GM12878 (cell line): ENCODE measurements at regions not wholly inside any gene's neighbourhood (a gene's known extent, or its start where the extent isn't known, plus 50 kb on each side); places are given as distances from the start of the nearest gene placed in this dataset.

Source experiments
- ATAC-seq: fragments of 200-7000 bp; cut with Tn5 transposase; 3 replicates; pipeline ENCODE4 v1.9.1; 2020; ENCODE audit warnings: mild to moderate bottlenecking, moderate library complexity
- BruUV-seq: library from RNA; stranded (reverse); fragments of 400-500 nt; replicated peaks from 2 replicates; lab custom pipeline; 2021; lab: Mats Ljungman, UMichigan
- CTCF ChIA-PET: fragments of 300-600 bp; sonication (Branson Sonifier 250); formaldehyde crosslinking; extraction: SDS; loops from one replicate; lab custom pipeline; 2021; ENCODE audit warnings: inconsistent platforms; lab: Yijun Ruan, JAX
- POLR2A ChIA-PET: fragments of 350-600 bp; formaldehyde crosslinking; extraction: SDS; loops from one replicate; lab custom pipeline; 2021; ENCODE audit warnings: inconsistent platforms; lab: Charles Lee
- RAD21 ChIA-PET: fragments of 300-600 bp; sonication (Branson Sonifier 250); formaldehyde crosslinking; loops from one replicate; lab custom pipeline; 2023; ENCODE audit warnings: antibody characterized with exemption; ENCODE audit not compliant: unreplicated experiment; lab: Charles Lee
- SMC1A ChIA-PET: fragments of 300-600 bp; sonication (Branson Sonifier 250); formaldehyde crosslinking; loops from one replicate; lab custom pipeline; 2023; ENCODE audit not compliant: unreplicated experiment, uncharacterized antibody; lab: Charles Lee
- DNase-seq: peaks from one replicate; pipeline ENCODE4 v3.0.0-alpha.2; 2011; ENCODE audit warnings: low read depth, low spot score
- FAIRE-seq: peaks from 3 replicates; lab custom pipeline; 2011; peaks lifted over from hg19 to GRCh38; lab: Jason Lieb, UNC
- H2AFZ ChIP-seq: 2 replicates; pipeline ENCODE4 v1.6.0; 2011; ENCODE audit warnings: low read depth, low read length, control low read depth; ENCODE audit not compliant: control insufficient read depth
- H3K27ac ChIP-seq: 2 replicates; pipeline ENCODE4 v1.5.1; 2011; ENCODE audit warnings: control low read depth; ENCODE audit not compliant: control insufficient read depth, insufficient read depth
- H3K27me3 ChIP-seq, 2 experiments: replicated peaks in 1 of 2; 2 replicates each; pipeline versions ENCODE4 v1.6.0 to v1.6.1; 2011; ENCODE audit warnings: low read length in 1 of 2; ENCODE audit not compliant: control insufficient read depth in 2 of 2, insufficient read depth in 2 of 2
- H3K36me3 ChIP-seq, 2 experiments: 2 replicates each; pipeline ENCODE4 v1.5.1; 2011; ENCODE audit warnings: low read length in 1 of 2; ENCODE audit not compliant: control insufficient read depth in 2 of 2, insufficient read depth in 2 of 2
- H3K4me1 ChIP-seq: 2 replicates; pipeline ENCODE4 v1.6.1; 2011; ENCODE audit warnings: mild to moderate bottlenecking, low read length, moderate library complexity, mixed read lengths; ENCODE audit not compliant: control insufficient read depth, insufficient read depth
- H3K4me2 ChIP-seq: 2 replicates; pipeline ENCODE4 v1.6.0; 2011; ENCODE audit warnings: control low read depth; ENCODE audit not compliant: control insufficient read depth, insufficient read depth
- H3K4me3 ChIP-seq: fragments of 200-600 bp; sonication (generic); 2 replicates; pipeline ENCODE4 v1.5.1; 2016
- H3K79me2 ChIP-seq: 2 replicates; pipeline ENCODE4 v1.6.0; 2011; ENCODE audit warnings: low read length; ENCODE audit not compliant: control insufficient read depth, insufficient read depth
- H3K9ac ChIP-seq: 2 replicates; pipeline ENCODE4 v1.8.0; 2011; ENCODE audit warnings: low read length, control low read depth, mixed read lengths; ENCODE audit not compliant: control insufficient read depth, insufficient read depth
- H3K9me3 ChIP-seq: replicated peaks from 3 replicates; pipeline ENCODE4 v1.5.1; 2011; ENCODE audit warnings: mild to moderate bottlenecking, low read length; ENCODE audit not compliant: control insufficient read depth, insufficient read depth
- H4K20me1 ChIP-seq: 2 replicates; pipeline ENCODE4 v1.6.0; 2011; ENCODE audit not compliant: control insufficient read depth, insufficient read depth
- DPF2 ChIP-seq: fragments of 450-650 bp; IDR thresholded peaks from 2 replicates; pipeline ENCODE4 v1.6.1; 2017; ENCODE audit warnings: mild to moderate bottlenecking
- HDGF ChIP-seq: fragments of 450-650 bp; IDR thresholded peaks from 2 replicates; pipeline ENCODE4 v1.6.1; 2016; ENCODE audit warnings: antibody characterized with exemption
- IRF4 ChIP-seq: IDR thresholded peaks from 2 replicates; pipeline ENCODE4 v1.6.1; 2011; ENCODE audit warnings: low read depth, low read length
- LARP7 ChIP-seq: fragments of 450-650 bp; IDR thresholded peaks from 2 replicates; pipeline ENCODE4 v1.6.1; 2017; ENCODE audit warnings: mild to moderate bottlenecking
- MYC ChIP-seq: IDR thresholded peaks from 2 replicates; pipeline ENCODE4 v1.6.1; 2011; ENCODE audit warnings: mild to moderate bottlenecking, low read length, moderate library complexity, inconsistent platforms; ENCODE audit not compliant: insufficient read depth, insufficient replicate concordance, insufficient read length, severe bottlenecking
- NR2C1 ChIP-seq: fragments of 450-650 bp; IDR thresholded peaks from 2 replicates; pipeline ENCODE4 v1.6.1; 2017; ENCODE audit warnings: antibody characterized with exemption, mild to moderate bottlenecking, moderate library complexity
- PAX5 ChIP-seq: IDR thresholded peaks from 2 replicates; pipeline ENCODE4 v1.6.1; 2011; ENCODE audit warnings: low read depth, low read length, borderline replicate concordance
- PML ChIP-seq: IDR thresholded peaks from 2 replicates; pipeline ENCODE4 v1.6.1; 2012; ENCODE audit warnings: low read length, inconsistent platforms
- RB1 ChIP-seq: fragments of 450-650 bp; formaldehyde crosslinking; IDR thresholded peaks from 2 replicates; pipeline ENCODE4 v1.6.1; 2017; ENCODE audit warnings: mild to moderate bottlenecking, borderline replicate concordance
- SIX5 ChIP-seq: IDR thresholded peaks from 2 replicates; pipeline ENCODE4 v1.6.1; 2011; ENCODE audit warnings: mild to moderate bottlenecking, low read depth, low read length, moderate library complexity; ENCODE audit not compliant: severe bottlenecking
- SUPT20H ChIP-seq: IDR thresholded peaks from 2 replicates; pipeline ENCODE4 v1.6.1; 2011; ENCODE audit warnings: low read depth, mild to moderate bottlenecking, low read length, moderate library complexity, borderline replicate concordance; ENCODE audit not compliant: control insufficient read depth
- YBX1 ChIP-seq: fragments of 450-650 bp; IDR thresholded peaks from 2 replicates; pipeline ENCODE4 v1.6.1; 2016; ENCODE audit warnings: antibody characterized with exemption
- WGBS: methylation state at CpG from one replicate; pipeline ENCODE4 v1.1.6; 2016; ENCODE audit warnings: low lambda C conversion rate; ENCODE audit not compliant: insufficient replicate concordance, insufficient coverage; ENCODE audit errors: missing lambda C conversion rate; 5-methylcytosine and 5-hydroxymethylcytosine counted together
- in situ Hi-C: fragments of 300-500 bp; cut with MboI; formaldehyde crosslinking; loops from 9 replicates; pipeline ENCODE4 v1.14.3; 2018; ENCODE audit warnings: mixed read lengths
- intact Hi-C: fragments of 100-400 bp; cut with micrococcal nuclease; formaldehyde crosslinking; loops from one replicate; pipeline ENCODE4 v1.14.2; 2022; ENCODE audit not compliant: unreplicated experiment
- TF ChIP-seq, protein P1 (sequence below): fragments of 450-650 bp; IDR thresholded peaks from 2 replicates; pipeline ENCODE4 v1.6.1; 2017; ENCODE audit warnings: mild to moderate bottlenecking, moderate library complexity

DNA sequence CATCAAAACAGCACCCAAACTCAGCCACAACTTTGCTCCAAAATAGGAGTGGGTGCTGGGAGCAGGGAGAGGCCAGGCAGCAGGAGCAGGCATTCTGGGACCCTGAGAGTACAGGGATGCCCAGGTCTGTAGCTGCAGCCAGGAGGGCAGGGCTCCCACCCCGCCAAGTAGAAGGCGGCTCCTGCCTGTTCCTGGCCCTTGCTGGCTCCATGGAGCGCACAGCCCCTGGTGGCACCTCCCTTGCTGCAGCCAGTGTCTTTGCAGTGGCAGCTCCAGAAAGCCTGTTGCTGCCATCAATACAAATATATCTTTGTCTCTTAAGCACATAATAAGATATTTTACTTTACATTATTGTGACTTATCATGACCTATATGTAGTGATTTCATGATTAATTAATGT, 1096.5 kb downstream of the FSCB start:
- intact Hi-C loops (no loop called here), in situ Hi-C loops (no loop called here)
- Histone ChIP-seq H3K36me3 (no peaks in the 10 kb centered on the region), H4K20me1 (no peaks in the 10 kb centered on the region), H3K9me3 (no peaks in the 10 kb centered on the region), H3K27me3 (no peaks in the 10 kb centered on the region), H3K4me3 (no peak overlapping the region), H3K4me1 (no peaks in the 10 kb centered on the region), H2AFZ (no peak overlapping the region), H3K4me2 (no peak overlapping the region), H3K9ac (no peak overlapping the region), H3K27ac (no peak overlapping the region), H3K79me2 (no peaks in the 10 kb centered on the region)
- TF ChIP-seq RB1: no peak
- TF ChIP-seq NR2C1: no peak
- DNase-seq: no peak
- no peak for FAIRE-seq
- POLR2A ChIA-PET: no interaction called here
- SMC1A ChIA-PET: no interaction called here
- CTCF ChIA-PET: no interaction called here
- WGBS: 0% methylated on average over 2 of the region's 3 CpGs
- no peak for ATAC-seq
- no TSS peak for BruUV-seq
- RAD21 ChIA-PET: no interaction called here

DNA sequence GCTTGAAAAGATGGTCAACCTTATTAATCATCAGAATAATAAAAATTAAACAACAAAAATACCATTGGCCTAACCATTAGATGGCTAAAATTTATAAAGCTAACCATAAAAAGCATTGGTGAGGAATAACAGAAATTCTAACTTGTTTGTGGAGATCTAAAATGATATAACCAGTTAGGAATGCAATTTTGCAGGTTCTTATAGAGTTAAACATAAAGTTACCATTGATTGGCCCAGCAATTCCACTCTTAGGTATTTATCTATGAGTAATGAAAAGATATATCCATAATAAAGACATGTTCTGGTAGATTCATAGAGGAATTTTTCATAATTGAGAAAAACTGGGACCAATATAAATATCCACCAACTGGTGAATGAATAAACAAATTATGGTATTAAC, 1098.6 kb downstream of the FSCB start:
- H3K9ac ChIP-seq: no peak overlapping the region
- ChIA-PET CTCF (interaction anchor here (0.7 to 1.0 kb wide), 2 partner anchors 9 to 12 kb away, joined by 3 read pairs; no protein-coding TSS in a partner anchor), SMC1A (no interaction called here), RAD21 (no interaction called here)
- intact Hi-C loops: no loop called here
- no peak for TF ChIP-seq SUPT20H
- no peak for TF ChIP-seq PAX5
- no peak for TF ChIP-seq IRF4
- no peak for TF ChIP-seq YBX1
- TF ChIP-seq SIX5: no peak
- no peak for TF ChIP-seq NR2C1
- TF ChIP-seq, protein P1, sequence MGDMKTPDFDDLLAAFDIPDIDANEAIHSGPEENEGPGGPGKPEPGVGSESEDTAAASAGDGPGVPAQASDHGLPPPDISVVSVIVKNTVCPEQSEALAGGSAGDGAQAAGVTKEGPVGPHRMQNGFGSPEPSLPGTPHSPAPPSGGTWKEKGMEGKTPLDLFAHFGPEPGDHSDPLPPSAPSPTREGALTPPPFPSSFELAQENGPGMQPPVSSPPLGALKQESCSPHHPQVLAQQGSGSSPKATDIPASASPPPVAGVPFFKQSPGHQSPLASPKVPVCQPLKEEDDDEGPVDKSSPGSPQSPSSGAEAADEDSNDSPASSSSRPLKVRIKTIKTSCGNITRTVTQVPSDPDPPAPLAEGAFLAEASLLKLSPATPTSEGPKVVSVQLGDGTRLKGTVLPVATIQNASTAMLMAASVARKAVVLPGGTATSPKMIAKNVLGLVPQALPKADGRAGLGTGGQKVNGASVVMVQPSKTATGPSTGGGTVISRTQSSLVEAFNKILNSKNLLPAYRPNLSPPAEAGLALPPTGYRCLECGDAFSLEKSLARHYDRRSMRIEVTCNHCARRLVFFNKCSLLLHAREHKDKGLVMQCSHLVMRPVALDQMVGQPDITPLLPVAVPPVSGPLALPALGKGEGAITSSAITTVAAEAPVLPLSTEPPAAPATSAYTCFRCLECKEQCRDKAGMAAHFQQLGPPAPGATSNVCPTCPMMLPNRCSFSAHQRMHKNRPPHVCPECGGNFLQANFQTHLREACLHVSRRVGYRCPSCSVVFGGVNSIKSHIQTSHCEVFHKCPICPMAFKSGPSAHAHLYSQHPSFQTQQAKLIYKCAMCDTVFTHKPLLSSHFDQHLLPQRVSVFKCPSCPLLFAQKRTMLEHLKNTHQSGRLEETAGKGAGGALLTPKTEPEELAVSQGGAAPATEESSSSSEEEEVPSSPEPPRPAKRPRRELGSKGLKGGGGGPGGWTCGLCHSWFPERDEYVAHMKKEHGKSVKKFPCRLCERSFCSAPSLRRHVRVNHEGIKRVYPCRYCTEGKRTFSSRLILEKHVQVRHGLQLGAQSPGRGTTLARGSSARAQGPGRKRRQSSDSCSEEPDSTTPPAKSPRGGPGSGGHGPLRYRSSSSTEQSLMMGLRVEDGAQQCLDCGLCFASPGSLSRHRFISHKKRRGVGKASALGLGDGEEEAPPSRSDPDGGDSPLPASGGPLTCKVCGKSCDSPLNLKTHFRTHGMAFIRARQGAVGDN: no peak
- no peak for TF ChIP-seq DPF2
- TF ChIP-seq MYC: no peak
- TF ChIP-seq HDGF: no peak
- TF ChIP-seq PML: no peak
- no peak for TF ChIP-seq LARP7
- TF ChIP-seq, all 136 proteins: peak for 0
- in situ Hi-C loops: no loop called here
- Histone ChIP-seq H2AFZ (no peak overlapping the region), H4K20me1 (no peaks in the 10 kb centered on the region), H3K9me3 (no peaks in the 10 kb centered on the region), H3K27ac (no peak overlapping the region), H3K36me3 (no peaks in the 10 kb centered on the region), H3K79me2 (no peaks in the 10 kb centered on the region), H3K4me2 (no peak overlapping the region), H3K27me3 (no peaks in the 10 kb centered on the region), H3K4me3 (no peak overlapping the region), H3K4me1 (no peaks in the 10 kb centered on the region)
- ATAC-seq (no peak), FAIRE-seq (no peak), DNase-seq (no peak)
- BruUV-seq: no TSS peak
- POLR2A ChIA-PET: no interaction called here
